ELF-1 (cell line): ENCODE measurements at regions not wholly inside any gene's neighbourhood (a gene's known extent, or its start where the extent isn't known, plus 50 kb on each side); places are given as distances from the start of the nearest gene placed in this dataset.

Source experiments
- DNase-seq: peaks from one replicate; pipeline ENCODE4 v3.0.0-alpha.2; 2016; ENCODE audit warnings: low read depth, low spot score

DNA sequence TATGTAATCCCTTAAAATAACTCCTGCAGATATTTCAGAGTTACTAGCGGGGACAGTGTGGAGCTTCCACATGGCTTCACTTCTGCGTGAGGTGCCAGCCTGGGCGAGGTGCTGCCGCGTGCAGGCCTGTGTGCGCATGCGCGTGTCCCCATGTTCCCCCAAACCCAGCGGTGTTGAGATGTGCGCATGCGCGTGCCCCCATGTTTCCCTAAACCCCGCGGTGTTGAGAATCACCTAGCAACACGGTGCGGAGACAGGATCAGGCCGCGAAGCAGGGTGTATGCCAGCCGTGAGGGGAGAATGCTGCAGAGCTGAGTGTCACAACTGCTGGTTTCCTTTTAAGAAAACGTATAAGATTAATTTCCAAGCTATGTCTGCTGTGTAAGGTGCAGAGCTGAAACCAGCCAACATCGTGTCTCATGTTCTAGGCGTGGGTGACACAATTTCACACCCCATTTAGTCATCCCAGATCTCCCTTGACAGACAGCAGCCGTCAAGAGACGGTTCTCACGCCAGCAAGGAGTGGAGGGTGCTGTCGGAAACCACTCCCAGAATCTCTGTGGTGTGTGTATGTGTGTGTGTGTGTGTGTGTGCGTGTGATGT is 71.9 kb upstream of the ADARB2 start:
- DNase-seq, result no peak

DNA sequence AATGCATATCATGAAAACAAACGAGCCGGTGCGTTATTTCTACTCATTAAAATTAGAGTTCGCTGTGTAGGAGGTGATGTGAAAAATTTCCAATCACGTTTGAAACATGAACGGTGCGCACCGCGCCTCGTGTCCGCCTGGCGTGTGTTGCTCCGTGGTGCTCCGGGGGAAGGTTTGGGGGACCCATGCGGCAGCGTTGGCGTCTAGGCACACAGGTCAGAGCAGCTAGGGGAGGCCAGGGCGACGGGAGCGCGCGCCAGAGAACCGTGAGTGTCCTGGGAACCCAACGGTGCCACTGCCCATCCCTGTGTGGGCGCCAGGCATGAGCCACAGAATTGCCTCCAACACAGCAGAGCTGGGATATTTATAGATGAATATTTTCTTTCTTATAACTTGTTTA is 70.6 kb upstream of the ADARB2 start:
- no peak for DNase-seq

DNA sequence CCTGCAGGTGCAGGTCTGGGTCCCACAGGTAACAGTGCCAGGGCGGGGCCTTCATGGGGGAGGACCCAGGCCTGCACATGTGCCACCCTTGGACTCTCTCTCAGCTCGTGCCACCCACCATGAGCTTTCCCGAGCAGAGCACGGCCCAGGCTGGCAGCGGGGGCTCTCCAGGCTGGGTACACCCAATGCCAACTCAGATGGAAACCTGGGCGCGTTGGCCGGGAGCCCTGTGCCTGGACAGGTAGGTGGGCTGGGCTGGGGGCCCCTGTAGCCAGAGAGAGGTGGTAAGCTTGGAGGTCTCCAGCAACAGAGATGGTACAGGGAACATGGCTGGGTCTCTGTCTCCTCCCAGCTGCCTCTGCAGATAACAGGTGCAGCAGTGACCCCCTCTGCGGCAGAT is 69.9 kb upstream of the ADARB2 start:
- no peak for DNase-seq

- DNase-seq, result no peak
Measured at GRCh38 chr10:1802413-1802812, 65.1 kb upstream of the ADARB2 start.

DNA sequence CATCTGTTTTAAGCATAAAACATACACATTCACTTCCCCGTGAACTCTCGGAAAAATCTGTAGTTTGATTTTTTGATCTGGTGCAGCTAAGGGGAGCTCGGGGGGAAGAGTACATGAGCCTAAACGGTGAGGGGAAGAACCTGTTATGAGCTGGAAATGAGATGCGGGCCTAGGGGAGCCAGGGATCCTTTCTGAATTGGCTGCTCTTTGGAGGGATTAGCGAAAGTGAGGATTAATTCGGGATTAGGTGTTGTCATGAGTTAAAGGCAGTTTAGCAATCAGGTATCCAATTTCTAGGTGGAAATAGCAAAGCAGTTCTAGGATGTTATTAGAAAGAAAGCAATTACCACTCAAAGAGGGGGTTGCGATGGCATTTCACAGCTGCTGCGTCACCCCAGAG is 51.1 kb upstream of the ADARB2 start:
- DNase-seq, result no peak
